HG03139 (cell line): ENCODE measurements at regions not wholly inside any gene's neighbourhood (a gene's known extent, or its start where the extent isn't known, plus 50 kb on each side); places are given as distances from the start of the nearest gene placed in this dataset.

Source experiments
- ATAC-seq: cut with Tn5 transposase; IDR thresholded peaks from one replicate; pipeline ENCODE4 v1.9.1; 2021; ENCODE audit not compliant: unreplicated experiment

- ATAC-seq, result no peak
Measured at GRCh38 chr13:78428646-78429045, 174.7 kb downstream of the POU4F1 start.

GRCh38 chr13:78426183-78426582, 177.2 kb downstream of the POU4F1 start:
- ATAC-seq, result no peak

DNA sequence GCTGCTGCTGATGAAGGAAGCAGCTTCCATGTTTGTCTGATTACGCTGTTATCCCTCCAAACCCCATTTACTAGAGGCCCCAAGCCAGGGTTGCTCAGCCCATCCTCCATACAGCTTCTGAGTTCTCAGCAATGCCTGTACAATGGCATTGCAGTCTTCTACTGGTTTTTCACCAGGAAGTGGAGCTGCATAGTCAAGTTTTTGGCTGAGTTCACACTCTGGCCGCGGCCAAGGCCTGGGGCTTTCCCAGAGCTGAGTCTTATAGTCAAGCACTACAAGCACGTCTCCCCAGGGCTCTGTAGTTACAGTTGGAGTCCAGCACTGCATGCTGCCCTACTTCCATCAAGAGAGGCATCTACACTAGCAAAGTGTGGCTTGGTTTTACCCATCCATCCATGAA, 182.5 kb downstream of the POU4F1 start:
- ATAC-seq, result no peak

DNA sequence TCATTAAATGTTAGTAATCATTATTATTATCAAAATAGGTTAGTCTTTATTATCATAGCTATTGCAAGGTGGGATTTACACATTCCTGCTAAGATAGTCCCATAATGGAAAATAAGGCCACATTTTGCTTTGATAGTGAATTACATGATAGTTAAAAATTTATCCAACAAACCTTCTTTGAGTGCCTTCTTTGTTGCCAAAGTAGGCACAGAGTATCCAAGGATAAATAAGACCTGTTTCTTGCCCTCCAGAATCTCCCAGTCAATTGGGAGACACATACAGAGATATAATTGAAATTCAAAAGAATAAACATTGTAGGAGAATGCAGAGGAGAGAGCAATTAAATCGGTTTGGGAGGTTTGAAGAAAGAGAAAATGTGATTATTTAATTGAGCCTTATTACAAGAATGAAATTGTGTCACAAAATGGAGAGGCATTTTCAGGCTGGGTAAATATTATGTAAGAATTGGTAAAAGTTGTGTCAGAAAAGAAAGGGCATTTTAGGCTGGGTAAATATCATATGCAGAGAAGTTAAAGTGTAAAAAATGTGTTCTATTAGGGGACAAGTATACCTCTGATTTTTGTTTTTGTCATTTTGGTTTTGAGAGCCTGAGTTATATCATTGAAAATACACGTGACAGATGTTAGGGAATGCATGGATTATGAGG, 189.3 kb downstream of the POU4F1 start:
- ATAC-seq, result no peak

GRCh38 chr13:78410847-78411246, 192.5 kb downstream of the POU4F1 start:
- ATAC-seq, result no peak

GRCh38 chr13:78410164-78410563, 193.2 kb downstream of the POU4F1 start:
- ATAC-seq, result no peak

DNA sequence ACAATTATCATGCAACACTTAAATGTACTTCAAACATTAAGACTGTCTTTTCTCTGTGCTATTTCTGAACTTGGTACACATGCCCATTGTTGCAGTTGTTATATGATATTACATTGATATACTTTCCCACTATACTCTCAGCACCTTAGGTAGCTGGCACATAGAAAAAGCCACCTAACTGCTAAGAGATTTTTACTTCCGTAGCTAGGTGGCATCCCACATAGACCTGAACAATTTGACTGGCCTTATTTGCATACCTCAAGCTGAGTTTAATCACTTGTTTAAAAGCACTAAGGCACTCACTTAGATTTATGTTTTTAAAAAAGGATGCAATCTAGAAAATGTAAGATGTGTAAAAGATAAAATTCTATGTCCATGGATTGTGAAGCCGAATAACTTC, 194.2 kb downstream of the POU4F1 start:
- ATAC-seq, result no peak

DNA sequence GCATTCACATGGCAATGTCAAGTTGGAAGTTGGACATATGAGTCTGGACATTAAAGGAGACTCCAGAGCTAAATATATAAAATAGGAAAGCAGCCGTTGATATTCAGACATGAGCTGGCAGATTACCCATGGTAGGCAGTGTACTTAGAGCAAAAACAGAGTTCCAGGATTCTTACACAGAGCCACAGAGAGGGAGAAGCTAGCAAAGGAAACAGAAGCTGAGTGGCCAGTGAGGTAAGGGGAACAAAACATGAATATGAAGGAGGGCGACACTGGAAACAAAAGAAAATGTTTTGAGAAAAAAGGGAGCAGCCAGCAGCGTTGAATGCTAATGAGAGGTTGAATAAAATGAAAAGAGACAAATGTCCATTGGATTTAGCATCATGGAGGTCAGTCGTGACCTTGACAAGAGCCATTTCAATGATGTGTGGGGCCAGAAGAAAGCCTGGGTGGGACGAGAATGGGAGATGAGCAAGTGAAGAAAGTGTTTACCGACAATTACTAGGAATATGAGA, 198.4 kb downstream of the POU4F1 start:
- ATAC-seq, result no peak

GRCh38 chr13:78402708-78403400, 200.5 kb downstream of the POU4F1 start:
- no peak for ATAC-seq

DNA sequence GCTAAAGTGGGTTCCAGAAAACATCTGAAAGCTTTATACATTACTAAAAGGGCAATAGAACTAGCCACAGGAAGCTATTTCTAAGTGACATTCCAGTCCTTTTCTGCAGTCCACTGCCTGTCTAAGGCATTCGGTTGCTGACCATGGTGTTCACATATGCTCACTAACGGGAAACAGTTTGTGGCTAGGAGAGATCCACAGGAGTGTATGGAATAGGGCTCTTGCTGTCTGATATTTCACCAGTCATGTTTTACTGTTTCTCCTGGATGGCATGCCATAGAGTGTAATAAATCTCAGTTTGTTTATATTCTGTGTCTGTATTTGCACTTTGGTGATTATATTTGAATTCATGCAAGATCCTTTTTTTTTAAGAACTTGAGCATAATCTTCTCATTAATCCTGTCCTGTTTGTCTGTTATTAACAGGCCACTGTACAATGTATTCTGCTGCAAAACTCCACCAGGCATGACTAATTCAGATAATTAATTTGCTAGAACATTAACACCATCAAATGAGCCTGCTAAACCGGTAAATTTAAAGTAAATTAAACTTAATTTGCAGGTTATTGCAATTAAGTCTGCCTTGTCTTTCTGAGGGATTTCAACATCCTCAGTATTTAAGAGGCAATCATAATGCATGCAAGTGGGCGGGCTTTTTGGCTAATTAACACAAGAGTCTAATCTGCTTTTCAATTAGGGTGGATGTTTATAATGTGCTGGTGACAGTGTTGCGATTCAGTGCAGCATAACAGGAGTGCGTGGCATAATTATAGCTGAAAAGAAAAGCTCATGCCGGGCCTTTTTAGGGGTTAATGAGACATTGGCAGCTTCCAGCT, 201.3 kb downstream of the POU4F1 start:
- no peak for ATAC-seq

GRCh38 chr13:78398743-78399410, 204.5 kb downstream of the POU4F1 start:
- peak; percentile 87 for ATAC-seq

- no peak for ATAC-seq
Measured at GRCh38 chr13:78393286-78394142, 209.8 kb downstream of the POU4F1 start.

DNA sequence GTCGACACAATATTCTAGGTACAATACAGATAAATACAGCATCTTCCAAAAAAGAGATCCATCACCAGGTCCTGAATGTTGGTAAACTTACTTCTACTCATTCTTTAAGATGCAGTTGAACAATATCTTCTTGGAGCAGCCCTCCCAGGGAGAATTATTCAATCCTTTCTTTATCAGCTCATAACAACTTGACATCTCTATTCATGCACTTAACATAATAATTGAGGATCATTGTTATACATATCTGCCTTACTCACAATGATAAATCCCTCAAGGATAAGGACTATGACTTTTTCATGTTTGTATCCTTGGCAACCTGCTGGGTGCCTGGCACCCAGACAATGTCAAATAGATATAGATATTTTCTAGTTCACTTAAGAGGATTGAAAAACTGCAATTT, 219.5 kb downstream of the POU4F1 start:
- ATAC-seq, result no peak

DNA sequence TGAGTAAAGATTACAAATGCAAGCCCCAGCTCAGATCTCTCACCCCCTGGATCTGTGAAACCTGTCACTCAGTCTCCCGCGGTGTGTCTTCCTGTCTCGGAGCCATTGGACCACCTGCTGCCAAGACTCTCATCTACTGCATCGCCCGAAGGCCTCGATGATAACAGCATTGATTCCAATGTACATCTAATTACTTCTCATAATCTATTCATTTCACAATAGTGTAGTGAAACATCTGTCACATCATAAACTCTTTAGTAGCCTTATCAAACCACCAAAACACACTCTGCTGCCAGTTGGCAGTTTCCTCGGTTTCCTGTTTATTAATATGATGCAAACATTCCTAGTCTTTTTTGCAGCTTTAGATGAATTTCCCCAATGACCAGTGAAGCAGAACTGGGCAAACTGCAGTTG, 220.3 kb downstream of the POU4F1 start:
- no peak for ATAC-seq

DNA sequence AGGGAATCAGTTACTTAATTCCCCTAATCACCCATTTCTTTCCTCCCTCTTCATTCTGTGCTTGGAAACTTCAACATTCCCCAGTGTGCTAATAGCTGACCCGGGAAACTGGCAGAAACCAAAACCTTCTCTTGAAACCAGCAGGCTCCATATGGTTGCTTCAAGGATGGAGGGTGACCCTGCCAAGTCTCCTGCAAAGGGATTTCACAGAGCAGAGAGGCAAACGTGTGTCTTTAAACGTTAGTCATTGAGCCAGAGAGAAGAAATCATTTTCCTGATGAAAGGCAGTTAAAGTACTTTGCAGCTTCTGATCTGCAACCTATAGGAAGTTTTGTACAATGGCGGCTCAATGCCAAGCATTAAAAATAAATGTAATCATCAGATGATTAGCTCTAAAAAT, 220.9 kb downstream of the POU4F1 start:
- ATAC-seq, result no peak

- ATAC-seq, result no peak
Measured at GRCh38 chr13:78376822-78377221, 226.5 kb downstream of the POU4F1 start.

DNA sequence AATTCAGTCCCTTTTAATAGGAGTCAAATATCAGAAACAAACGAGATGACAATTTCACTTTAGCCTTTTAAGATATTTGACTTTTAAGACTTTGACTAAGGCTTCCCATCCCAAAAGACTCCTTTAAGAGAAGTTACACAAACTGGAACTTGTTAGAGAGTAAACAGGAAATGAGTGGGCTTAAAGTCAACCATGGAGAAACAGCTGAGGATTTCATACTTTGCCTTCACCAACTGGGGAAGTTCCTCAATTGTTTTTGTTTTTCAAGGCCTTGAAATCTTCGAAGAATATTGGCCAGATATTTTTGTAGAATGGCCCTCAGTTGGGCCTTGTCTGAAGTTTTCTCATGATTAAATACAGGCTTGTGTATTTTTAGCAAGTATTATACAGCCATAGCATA, 227.3 kb downstream of the POU4F1 start:
- no peak for ATAC-seq

- no peak for ATAC-seq
Measured at GRCh38 chr13:78372581-78372980, 230.8 kb downstream of the POU4F1 start.

DNA sequence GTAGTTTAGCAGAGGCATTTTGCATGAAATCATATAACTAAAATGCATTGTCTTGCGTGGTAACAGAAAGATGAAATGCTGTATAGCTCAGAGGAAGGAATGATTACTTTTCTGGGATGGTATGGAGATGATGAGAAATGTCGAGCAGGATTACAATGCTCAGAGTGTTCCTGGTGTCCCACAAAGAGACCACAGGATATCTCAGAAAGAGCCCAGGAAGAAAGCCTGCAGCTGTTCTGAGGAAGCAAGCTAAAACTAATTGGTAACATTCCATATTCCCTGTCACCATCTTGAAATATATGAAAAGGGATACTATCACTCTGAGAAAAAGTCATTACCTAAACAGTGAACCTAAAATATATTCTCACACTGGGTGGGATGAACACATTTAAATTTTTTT, 233.1 kb downstream of the POU4F1 start:
- no peak for ATAC-seq

GRCh38 chr13:78364711-78365110, 238.6 kb downstream of the POU4F1 start:
- no peak for ATAC-seq
